GM18499 (cell line): ENCODE measurements at regions not wholly inside any gene's neighbourhood (a gene's known extent, or its start where the extent isn't known, plus 50 kb on each side); places are given as distances from the start of the nearest gene placed in this dataset.
A peak's percentile ranks its signal among the peaks of the same experiment; 100 is the strongest.

ENCODE experiments used
- ATAC-seq: cut with Tn5 transposase; IDR thresholded peaks from one replicate; pipeline ENCODE4 v1.9.1; 2021; ENCODE audit warnings: moderate number of reproducible peaks; ENCODE audit not compliant: insufficient read depth, unreplicated experiment

DNA sequence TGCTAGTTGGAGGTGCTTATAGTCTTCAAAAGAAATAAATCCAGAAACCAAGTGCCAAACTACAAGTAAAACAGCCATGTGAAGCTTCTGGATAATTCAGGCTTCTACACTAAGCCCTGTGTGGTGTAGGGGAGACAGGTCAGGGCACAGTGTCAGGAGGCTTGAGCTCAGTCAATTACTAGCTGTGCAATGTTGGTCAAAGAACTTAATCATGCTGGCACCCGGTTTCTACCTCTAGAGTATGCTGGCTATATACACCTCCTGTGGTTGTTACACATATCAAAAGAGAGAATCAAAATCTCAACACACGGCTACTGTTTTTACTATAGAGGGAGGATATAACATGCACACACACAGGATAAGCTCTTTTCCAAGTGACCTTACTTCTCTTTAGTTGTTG, 469.7 kb upstream of the ZNF462 start:
- no peak for ATAC-seq

DNA sequence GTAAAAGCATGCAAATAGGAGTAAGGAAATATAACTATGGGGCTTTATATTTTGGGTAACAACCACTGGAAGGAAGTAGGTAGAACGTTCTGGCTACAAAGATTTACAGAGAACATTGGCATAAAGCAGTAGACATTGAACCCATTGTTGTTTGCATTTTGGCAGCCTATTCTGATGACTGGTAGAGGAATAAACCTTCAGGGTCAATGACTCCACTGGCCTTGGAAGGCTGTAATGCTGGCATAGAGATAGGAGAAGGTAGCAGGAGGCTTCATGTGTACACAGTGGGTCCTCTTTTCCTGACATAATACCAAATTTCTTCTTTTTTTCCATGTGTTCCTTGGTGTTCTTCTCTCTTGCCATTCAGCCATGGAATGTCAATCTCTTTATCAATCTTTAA, 462.8 kb upstream of the ZNF462 start:
- no peak for ATAC-seq

DNA sequence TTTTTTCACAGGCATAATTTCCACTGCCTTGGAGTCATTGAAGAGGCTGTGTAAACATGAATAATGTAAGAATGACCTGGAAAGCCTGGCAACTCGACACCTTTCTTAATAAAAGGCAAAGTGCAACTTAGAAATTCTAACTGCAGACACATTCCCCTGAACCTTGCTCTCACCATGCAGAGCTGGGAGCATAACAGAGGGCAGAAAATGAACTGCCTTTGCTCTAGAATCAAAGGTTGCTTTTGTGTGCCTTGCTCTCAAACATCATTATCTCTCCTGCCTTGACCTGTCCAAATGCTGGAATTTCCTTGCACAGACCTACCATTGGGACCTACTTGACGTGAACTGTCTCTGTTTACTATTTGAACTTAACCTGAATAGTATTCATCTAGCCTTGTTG, 462.0 kb upstream of the ZNF462 start:
- no peak for ATAC-seq

DNA sequence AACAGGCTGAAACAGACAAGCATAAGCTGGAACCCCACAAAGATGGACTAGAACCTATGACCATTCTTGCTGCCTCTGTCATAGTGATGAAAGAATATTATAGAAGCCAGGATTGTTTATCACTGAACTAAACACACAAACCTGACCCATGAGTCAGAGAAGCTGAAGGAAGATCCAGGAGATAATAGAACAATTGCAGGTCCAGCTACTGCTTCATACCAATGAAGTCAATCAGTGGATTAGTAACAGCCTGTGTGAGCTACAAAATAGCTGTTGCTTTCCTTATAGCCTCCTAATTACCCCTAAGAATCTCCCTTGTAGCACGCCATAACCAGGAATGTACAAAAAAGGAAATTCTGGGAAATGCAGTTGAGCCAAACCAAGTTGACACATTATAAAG, 459.9 kb upstream of the ZNF462 start:
- ATAC-seq = no peak

DNA sequence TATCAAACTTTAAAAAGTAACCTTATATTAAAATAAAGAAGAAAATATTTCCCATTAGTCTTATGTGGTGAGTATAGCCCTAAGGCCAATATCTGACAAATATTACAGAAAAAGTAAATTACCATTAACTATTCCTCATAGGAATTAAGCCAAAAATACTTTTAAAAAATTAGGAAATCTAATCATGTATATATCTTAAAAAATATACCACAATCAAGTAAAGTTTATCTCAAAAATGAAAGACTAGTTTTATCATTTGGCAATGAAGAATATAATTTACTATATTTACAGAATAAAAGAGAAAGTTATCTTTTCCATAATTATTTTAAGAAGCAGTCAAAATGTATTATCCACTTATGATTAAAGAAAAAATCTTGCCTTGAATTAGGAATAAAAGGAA, 458.8 kb upstream of the ZNF462 start:
- ATAC-seq = no peak

DNA sequence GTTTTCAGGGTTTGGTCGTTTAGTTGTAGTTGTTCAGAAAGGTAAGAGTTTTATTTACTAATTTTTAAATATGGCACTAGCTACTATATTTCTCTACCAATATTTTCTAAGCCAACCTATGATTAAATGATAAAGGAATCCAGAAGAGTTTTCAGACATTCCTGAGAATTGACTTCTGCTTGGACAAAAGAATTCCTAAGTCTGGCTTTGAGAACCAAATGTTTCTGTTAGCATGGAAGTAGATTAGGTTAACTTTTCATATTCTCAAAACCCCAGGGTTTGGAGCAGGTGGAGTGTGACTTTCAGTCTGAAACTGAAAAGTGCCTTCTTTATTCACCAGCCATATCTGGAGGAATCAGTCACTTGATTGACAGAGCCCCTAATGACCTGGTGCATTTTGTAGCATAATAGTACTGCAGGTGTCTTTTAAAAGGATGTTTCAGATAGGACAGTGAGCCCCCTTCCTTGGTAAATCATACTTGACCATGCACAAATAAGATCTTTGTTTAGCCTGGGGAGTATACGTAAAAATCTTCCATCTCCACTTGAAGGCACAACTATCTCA, 457.0 kb upstream of the ZNF462 start:
- ATAC-seq = no peak

DNA sequence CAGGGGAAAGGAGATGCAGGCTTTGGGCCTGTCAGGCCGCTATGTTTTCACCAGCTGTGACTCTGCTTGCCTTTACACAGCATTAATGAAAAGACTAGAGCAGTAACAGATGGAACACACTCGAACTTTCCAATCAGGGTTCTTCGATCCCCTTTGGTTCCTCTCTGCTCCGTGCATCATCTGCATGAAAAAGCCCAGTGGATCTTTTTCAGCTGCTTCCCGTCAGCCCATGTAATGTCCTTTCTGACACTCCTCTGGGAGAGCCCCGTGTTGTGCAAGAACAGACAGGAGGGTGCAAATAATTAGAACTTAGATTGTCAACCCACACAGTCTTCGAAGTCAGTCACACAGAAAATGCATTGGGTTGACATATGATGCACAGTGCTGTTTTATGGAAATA, 448.9 kb upstream of the ZNF462 start:
- no peak for ATAC-seq

DNA sequence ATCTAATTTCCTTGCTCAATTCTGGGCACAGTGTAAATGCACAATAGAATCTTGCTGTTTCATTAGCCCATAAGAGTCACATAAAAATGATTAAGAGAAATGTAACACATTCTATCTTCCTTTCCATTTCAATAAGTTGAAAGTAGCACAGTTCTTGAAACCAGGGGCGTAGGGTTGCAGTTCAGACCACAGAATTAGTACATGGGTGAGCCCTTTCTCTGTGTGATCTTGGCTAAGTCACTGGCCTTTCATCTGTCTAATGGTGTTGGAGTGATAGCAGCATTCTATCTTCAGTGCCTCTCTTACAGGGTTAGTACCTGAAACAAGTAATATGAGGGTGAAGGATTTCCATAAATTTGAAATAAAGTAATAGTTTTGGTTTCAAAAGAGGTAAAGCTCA, 445.3 kb upstream of the ZNF462 start:
- ATAC-seq = no peak

DNA sequence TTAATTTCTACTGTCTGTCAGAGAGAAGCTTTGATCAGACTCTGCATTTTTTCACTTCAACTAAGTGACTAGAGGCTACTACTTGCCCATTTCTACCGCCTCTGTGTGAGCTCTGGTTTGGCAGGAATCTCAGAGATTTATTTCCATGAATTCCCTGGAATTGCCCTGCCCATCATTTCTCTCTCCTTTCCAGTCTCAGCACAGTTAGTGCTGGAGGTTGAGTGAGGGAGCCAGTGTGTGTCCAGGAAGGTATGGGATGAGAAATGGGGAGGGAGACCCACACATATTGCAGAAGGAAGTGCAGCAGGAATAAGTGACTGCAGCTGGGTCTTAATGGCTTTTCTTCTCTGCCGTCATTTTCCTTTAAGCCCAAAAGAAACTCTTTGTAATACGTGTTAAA, 443.1 kb upstream of the ZNF462 start:
- no peak for ATAC-seq

DNA sequence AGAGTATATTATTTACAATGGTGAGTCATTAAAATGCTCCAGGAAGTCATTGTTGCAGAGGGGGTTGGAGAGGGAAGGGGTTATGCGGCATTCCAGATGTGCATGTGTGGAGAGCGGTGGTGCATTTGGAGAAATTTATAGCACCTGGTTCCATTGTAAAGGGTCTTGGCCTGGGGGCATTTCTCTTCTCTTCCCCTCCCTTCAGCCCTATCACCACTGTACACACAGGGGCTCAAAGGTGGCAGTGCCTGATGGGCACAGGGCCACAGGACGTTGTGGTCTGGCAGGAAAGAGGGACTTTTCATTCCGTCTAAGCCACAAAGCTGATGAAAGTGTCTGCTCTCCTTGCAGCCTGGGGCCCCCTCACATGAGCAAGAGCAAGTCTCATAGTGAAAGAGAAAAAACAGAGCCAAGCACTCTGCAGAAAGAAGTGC, 442.4 kb upstream of the ZNF462 start:
- peak; percentile 72 for ATAC-seq

DNA sequence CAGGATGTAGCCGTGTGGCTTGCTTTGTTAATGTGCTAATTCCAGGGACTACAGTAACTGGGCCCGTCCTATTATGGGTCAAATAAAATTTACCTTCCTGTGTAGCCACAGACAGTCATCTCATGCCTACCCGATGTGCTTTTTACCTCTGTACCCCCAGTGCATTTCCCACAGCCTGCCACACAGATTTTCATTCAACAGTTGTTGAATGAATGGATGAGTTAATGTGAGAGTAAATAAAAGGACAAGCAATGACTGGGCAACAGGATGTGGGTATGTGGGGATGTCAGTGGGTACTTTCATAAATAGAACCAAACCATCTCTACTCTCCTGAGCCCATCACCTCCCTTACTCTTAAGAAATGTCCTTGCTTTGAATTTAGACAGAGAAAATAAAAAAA, 441.2 kb upstream of the ZNF462 start:
- peak; percentile 34 for ATAC-seq

DNA sequence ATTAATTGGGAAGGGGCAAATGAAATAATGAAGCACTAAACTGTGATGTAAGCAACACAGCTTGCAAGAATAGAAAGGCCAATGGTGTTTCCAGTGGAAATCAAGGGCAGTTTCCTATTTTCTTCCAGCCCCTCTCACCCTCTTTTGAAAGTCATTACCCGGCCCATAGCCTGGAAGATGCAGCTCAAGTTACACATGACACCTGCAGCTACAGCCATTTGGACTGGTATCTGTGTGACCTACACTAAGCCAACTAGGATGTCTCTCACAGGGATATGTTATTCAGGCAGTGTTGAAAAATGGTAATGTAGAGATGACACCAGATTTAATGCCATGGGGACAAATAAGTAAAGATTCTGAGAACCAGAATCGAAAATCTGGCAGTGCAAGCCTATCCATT, 439.4 kb upstream of the ZNF462 start:
- no peak for ATAC-seq

DNA sequence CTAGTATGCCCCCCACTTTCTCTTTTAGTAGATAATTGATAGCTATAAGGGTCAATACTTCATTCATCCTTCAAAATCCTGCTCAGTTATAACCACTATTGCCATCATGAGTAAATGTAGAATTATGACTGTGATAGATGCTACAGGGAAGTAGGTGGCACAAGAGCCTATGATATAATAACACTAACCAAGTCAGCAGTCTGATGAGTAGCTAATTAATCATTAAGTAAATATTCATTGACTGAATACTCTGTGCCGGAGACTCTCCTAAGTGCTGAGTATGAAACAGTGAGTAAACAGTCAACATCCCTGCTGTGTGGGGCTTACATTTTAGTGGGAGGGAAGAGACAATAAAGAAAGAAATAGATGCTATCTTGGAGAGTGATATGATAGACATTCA, 430.3 kb upstream of the ZNF462 start:
- no peak for ATAC-seq

DNA sequence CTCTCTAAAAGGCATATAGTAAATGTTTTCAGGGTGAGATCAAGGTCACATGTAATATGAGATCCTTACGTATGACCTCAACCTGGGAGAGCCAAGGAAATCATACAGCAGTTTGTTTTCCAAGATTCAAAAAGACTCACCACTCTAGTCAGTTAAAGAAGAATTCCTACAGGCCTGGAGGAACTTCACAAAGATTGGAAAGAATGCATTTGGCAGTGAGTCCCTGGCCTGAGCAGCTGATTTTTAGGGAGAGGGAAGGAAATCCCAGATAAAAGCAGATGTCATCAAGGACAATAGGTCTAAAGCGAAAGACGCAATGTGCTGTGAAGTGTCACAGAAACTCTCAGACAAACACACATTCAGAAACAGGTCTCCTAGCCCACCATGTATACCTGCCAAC, 424.0 kb upstream of the ZNF462 start:
- ATAC-seq = no peak

DNA sequence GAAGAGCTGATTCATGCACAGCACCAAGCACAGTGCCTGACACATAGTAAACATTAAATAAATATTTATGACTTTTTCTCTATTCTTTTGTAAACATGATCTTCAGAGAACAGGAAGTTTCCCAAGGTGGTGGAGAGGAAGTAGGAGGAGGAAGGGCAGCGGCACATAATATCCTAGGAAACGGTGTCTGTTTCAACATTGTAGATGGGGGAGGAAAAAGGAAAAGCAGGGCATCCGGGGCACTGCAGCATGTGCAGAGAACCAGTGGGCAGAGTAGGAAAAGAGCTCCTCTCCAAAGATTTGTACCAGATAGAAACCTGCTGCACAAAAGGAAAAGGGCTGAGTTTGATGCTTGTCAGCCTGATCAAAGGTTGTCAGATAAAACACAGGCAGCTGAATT, 421.7 kb upstream of the ZNF462 start:
- ATAC-seq = no peak

DNA sequence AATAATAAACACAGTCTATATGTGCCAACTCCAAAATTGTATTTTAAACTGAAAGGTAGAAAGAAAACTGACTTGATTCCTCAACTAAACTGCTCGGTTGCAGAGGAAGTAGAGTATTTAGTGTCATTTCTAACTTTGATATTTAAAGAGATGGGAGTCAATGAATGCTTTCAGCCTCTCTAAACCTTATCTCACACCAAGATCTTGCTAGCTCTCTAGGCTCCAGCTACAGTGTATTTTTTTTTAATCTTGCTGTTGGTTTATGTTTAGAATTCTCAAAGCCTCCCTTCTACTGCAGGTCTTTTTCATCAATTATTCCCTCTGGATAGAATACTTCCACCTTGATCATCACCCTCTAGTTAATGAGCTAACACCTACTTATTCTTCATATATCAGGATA, 419.4 kb upstream of the ZNF462 start:
- no peak for ATAC-seq

DNA sequence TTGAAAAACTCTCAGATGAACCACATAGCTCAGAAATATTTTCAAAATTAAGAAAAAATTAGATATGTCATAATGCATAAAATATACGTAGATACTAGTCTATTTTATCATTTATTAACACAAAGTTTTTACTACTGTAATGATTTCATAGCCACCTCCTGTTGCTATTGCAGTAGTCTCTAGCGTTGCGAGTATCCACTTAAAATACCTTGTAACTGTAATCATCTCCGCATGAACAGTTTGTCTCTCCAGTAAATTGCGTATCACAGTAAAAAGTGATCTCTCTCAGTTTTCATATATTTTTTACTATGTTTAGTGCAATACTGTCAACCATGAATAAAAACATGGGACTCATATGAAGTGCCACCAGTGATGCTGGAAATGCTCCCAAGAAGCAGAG, 417.9 kb upstream of the ZNF462 start:
- ATAC-seq = no peak

DNA sequence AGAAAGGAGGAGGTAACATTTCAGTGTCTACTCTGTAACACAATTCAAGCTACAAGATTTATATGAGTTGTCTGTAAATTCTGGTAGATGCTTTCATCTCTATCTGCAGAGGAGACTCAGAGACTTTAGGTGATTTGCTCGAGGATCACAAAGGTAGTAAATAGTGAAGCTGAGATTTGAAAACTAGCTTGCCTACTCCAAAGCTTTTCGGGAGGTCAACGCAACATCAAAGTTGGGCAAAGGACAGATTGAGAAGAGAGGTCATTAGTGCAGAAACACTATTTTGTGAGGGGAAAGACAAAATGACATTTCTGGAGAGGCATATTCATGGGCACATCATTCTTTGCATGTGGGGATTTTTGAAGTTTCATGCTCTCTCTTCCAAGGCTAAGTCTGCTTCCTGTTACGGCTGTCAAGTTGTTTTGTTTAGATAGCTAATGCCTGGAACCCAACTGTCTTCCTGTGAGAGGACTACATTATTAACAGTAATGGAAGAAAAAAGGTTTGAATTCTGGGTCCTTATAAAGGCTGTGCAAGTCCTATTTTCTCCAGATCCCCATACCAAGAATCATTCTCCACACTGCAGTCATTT, 413.5 kb upstream of the ZNF462 start:
- ATAC-seq = no peak

DNA sequence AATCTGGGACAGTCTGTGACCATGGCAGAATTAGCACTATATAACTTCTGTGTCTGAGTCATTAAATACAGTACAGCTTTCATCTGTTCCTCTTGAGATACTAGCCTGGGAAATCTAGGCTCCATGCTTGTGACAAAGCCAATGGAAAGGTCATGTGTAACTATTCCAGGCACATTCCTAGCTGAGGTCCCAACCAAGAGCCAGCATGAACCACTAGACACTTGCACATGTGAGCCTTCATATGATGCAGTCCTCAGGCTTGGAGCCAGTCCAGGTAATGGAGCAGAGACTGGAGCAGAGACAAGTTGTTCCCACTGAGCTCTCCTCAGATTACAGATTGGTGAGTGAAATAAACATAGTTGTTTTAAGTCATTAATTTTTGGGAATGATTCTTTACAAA, 412.4 kb upstream of the ZNF462 start:
- ATAC-seq = no peak

DNA sequence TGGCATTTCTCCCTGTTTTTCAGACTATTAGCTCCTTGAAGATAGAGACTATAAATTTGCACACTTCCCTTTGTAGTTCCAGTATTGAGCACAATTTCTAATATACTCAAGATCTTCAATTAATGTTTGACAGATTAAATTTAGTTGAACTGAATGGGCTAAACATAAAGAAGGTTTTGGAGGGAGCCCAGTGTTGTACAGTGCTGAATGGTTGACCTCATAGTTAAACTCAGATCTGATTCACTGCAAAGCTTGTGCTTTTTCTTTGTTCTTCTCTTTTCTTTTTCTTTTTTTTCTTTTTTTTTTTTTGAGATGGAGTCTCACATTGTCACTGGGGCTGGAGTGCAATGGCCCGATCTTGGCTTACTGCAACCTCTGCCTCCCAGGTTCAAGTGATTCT, 411.7 kb upstream of the ZNF462 start:
- ATAC-seq = no peak

DNA sequence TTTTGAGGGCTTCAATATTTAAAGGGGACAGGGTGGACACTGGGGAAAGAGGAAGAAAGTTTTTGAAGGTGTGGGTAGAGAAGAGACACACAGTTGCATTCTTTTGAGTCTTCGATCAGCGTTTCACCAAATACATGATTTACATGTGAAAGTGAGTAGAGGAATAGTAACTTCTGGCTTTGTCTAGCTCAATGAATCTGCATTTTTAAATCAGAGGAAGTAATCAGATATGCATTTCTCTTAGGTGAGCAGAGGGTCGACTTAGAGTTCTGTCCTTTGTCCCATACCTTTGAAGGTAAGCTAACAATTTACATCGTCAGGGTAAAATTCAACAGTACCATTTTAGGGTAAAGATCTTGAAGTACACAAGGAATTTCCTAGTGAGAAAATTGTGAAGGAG, 406.4 kb upstream of the ZNF462 start:
- ATAC-seq = no peak

DNA sequence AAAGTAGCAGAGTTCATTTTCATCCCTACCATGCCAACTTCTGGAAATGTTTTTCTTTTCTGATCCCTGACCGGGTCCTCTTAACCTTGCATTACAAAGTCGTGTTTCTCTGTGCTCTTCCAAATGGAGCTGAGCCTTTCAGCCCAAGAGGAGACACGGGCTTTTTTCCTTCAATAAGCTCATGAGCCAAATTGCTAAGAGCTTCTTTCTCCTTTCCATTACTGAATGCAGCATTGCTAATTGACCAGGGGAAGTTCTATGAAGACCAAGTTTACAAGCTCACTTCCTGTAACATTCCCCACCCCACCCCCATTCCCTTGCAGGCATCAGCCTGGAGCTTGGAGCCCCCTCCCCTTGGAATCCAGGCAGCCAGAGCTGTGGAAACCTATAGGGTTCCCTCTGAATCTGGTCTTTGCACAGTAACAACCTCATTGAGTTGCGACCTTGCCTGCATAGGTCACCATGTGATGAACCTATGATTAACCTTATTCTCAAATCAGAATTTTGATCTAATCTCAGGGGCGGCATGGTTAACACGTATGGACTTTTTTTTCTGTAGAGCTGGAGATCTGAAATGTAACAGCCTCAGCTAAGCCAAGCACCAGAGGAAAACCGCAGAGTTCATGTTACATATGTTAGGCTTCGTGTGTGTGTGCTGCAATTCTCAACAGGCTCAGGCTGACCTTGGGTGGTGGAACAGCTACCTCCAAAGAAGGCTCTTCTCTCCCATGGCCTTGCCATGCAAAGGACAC, 395.7 kb upstream of the ZNF462 start:
- ATAC-seq = no peak
